AG04450 (cell line): ENCODE measurements at regions not wholly inside any gene's neighbourhood (a gene's known extent, or its start where the extent isn't known, plus 50 kb on each side); places are given as distances from the start of the nearest gene placed in this dataset.

Experiments
- CTCF ChIA-PET: fragments of 300-600, 350-600 bp; formaldehyde crosslinking; extraction: SDS; loops from one replicate; lab custom pipeline; 2022; ENCODE audit warnings: antibody characterized with exemption, inconsistent platforms; lab: Charles Lee
- POLR2A ChIA-PET: fragments of 350-600 bp; formaldehyde crosslinking; extraction: SDS; loops from one replicate; lab custom pipeline; 2021; ENCODE audit warnings: antibody characterized with exemption, inconsistent platforms; lab: Yijun Ruan, JAX
- DNase-seq: peaks from one replicate; pipeline ENCODE4 v3.0.0-alpha.2; 2011; ENCODE audit warnings: low read depth, low spot score
- H3K27ac ChIP-seq: one replicate; pipeline ENCODE4 v1.5.1; 2012; ENCODE audit warnings: low read depth, low read length, control low read depth
- H3K27me3 ChIP-seq: one replicate; pipeline ENCODE4 v1.6.0; 2012; ENCODE audit warnings: low read length; ENCODE audit not compliant: control insufficient read depth, insufficient read depth
- H3K4me3 ChIP-seq: 2 replicates; pipeline ENCODE4 v1.5.1; 2011; ENCODE audit warnings: mild to moderate bottlenecking, low read depth, low read length, control low read depth
- H3K9me3 ChIP-seq: 2 replicates; pipeline ENCODE4 v1.5.1; 2012; ENCODE audit warnings: low read length; ENCODE audit not compliant: control insufficient read depth, insufficient read depth
- TF ChIP-seq, protein P1 (sequence below): IDR thresholded peaks from 2 replicates; pipeline ENCODE4 v1.5.1; 2011; ENCODE audit warnings: low read depth, low read length, control low read depth, inconsistent platforms

DNA sequence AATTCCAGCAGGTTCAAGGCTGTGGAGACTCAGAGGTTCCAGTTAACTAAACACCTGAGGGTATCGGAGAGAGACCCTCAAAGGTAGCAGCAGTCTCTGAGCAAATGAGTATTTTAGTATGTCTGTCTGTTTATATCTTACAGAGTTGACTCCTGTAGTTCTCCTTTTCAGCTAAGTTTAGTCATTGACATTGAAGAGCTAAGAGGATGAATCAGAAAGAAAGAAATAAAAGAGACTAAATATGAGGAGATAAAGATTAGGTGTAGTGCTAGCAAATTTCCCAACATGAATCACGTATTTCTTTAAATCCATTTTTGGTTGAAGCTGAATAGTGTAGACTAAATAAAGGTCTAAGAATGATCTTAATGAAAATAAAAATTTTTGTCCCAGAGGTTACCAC lies 474.0 kb upstream of the RGMB start:
- no peaks in the 10 kb centered on the region for H3K27me3 ChIP-seq
- TF ChIP-seq, protein P1, sequence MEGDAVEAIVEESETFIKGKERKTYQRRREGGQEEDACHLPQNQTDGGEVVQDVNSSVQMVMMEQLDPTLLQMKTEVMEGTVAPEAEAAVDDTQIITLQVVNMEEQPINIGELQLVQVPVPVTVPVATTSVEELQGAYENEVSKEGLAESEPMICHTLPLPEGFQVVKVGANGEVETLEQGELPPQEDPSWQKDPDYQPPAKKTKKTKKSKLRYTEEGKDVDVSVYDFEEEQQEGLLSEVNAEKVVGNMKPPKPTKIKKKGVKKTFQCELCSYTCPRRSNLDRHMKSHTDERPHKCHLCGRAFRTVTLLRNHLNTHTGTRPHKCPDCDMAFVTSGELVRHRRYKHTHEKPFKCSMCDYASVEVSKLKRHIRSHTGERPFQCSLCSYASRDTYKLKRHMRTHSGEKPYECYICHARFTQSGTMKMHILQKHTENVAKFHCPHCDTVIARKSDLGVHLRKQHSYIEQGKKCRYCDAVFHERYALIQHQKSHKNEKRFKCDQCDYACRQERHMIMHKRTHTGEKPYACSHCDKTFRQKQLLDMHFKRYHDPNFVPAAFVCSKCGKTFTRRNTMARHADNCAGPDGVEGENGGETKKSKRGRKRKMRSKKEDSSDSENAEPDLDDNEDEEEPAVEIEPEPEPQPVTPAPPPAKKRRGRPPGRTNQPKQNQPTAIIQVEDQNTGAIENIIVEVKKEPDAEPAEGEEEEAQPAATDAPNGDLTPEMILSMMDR, result no peak
- CTCF ChIA-PET, result interaction anchor here (1.4 to 2.5 kb wide), 2 partner anchors 469 to 766 kb away, joined by 3 to 9 read pairs; no protein-coding TSS in a partner anchor
- H3K9me3 ChIP-seq, result no peaks in the 10 kb centered on the region
- H3K27ac ChIP-seq, result peak overlapping the region; percentile 53
- DNase-seq, result no peak
- no peak overlapping the region for H3K4me3 ChIP-seq
- POLR2A ChIA-PET, result interaction anchor here (1.0 kb wide), 1 partner anchor 469 kb away, joined by 3 read pairs; no protein-coding TSS in a partner anchor

GRCh38 chr5:98301547-98301946 lies 471.9 kb upstream of the RGMB start:
- DNase-seq, result no peak
- TF ChIP-seq, protein P1, result no peak
- Histone ChIP-seq H3K27me3 (no peaks in the 10 kb centered on the region), H3K27ac (no peak overlapping the region), H3K4me3 (no peak overlapping the region), H3K9me3 (no peaks in the 10 kb centered on the region)
- POLR2A ChIA-PET, result no interaction called here
- CTCF ChIA-PET, result interaction anchor here (0.9 to 2.5 kb wide), 2 partner anchors 467 kb away, joined by 3 to 9 read pairs; no protein-coding TSS in a partner anchor

GRCh38 chr5:98307811-98308210 lies 465.7 kb upstream of the RGMB start:
- Histone ChIP-seq H3K4me3 (no peak overlapping the region), H3K27me3 (no peaks in the 10 kb centered on the region), H3K27ac (no peak overlapping the region), H3K9me3 (no peaks in the 10 kb centered on the region)
- TF ChIP-seq, protein P1, result no peak
- CTCF ChIA-PET, result no interaction called here
- DNase-seq, result peak; percentile 49
- POLR2A ChIA-PET, result interaction anchor here (1.3 to 3.4 kb wide), 2 partner anchors 198 to 462 kb away, joined by 3 to 16 read pairs; no protein-coding TSS in a partner anchor

DNA sequence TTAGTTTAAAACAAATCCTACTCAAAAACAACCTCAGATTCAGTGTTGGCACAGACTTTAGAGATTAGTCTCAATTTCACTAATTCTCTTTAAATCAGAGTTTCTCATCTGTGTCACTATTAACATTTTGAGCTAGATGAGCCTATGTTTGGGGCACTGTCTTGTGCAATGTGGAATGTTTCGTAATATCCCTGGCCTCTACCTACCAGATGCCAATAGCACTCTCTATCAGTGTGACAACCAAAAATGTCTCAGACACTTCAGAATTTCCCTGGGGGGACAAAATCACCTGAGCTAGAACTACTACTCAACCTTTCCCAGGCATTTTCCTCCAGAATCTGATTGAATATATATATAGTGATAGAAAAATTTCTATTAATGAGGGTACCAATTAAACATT lies 465.2 kb upstream of the RGMB start:
- no peak for DNase-seq
- Histone ChIP-seq H3K27me3 (no peaks in the 10 kb centered on the region), H3K9me3 (no peaks in the 10 kb centered on the region), H3K27ac (peak overlapping the region; percentile 33), H3K4me3 (no peak overlapping the region)
- ChIA-PET POLR2A (interaction anchor here (1.3 to 3.4 kb wide), 2 partner anchors 199 to 462 kb away, joined by 3 to 16 read pairs; no protein-coding TSS in a partner anchor), CTCF (interaction anchor here (1.6 to 1.9 kb wide), 2 partner anchors 461 to 463 kb away, joined by 4 to 9 read pairs; no protein-coding TSS in a partner anchor)
- TF ChIP-seq, protein P1, result no peak

DNA sequence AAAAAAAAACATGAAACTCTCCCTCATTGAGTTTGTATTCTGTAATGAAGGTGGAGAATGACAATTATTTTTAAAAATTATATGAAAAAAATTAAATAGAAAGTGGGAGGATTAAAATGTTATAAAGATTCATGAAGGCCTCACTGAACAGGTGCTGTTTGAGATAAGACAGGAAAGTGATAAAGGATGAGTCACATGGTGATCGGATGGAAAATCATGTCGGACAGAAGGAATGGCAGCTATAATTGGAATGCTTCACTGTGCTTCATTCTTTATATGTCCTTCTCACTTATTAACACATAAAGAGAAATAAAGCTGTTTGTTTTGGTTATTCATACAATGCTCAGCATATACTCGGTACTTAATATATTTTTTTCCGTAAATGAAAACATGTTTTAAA lies 464.5 kb upstream of the RGMB start:
- no peaks in the 10 kb centered on the region for H3K9me3 ChIP-seq
- peak overlapping the region; percentile 97 for H3K27ac ChIP-seq
- ChIA-PET CTCF (interaction anchor here (1.6 to 1.9 kb wide), 2 partner anchors 460 to 463 kb away, joined by 4 to 9 read pairs; no protein-coding TSS in a partner anchor), POLR2A (interaction anchor here (0.9 to 3.4 kb wide), 3 partner anchors 199 to 461 kb away, joined by 3 to 16 read pairs (median 9); no protein-coding TSS in a partner anchor)
- no peaks in the 10 kb centered on the region for H3K27me3 ChIP-seq
- H3K4me3 ChIP-seq, result no peak overlapping the region; the same call in 1 of the 2 replicates
- DNase-seq, result no peak
- TF ChIP-seq, protein P1, result no peak
